Activated B cell treated with CpG ODN at 0.5 μM for 24 hours (primary cell): ENCODE measurements at regions not wholly inside any gene's neighbourhood (a gene's known extent, or its start where the extent isn't known, plus 50 kb on each side); places are given as distances from the start of the nearest gene placed in this dataset.

Experiments used
- ATAC-seq: fragments of 200-7000 bp; cut with Tn5 transposase; one replicate; pipeline ENCODE4 v1.10.0; 2021; ENCODE audit warnings: low read depth, mild to moderate bottlenecking, moderate library complexity
- CTCF ChIA-PET: fragments of 350-600 bp; sonication (Branson Sonifier 250); formaldehyde crosslinking; loops from one replicate; lab custom pipeline; 2021; ENCODE audit warnings: antibody characterized with exemption; lab: Charles Lee
- POLR2A ChIA-PET: fragments of 350-600 bp; sonication (Branson Sonifier 250); formaldehyde crosslinking; loops from one replicate; lab custom pipeline; 2021; ENCODE audit warnings: antibody characterized with exemption; lab: Charles Lee
- DNase-seq: peaks from one replicate; pipeline ENCODE4 v3.0.0; 2022
- H3K27ac Mint-ChIP-seq: one replicate; pipeline ENCODE4 v1.8.0; 2020; ENCODE audit warnings: mixed read lengths
- H3K27me3 Mint-ChIP-seq: one replicate; pipeline ENCODE4 v1.8.0; 2021; ENCODE audit warnings: mixed read lengths
- H3K36me3 Mint-ChIP-seq: one replicate; pipeline ENCODE4 v1.8.0; 2021; ENCODE audit warnings: low read depth, mixed read lengths
- H3K4me1 Mint-ChIP-seq: one replicate; pipeline ENCODE4 v1.8.0; 2021; ENCODE audit warnings: mixed read lengths
- H3K4me3 Mint-ChIP-seq: one replicate; pipeline ENCODE4 v1.8.0; 2020; ENCODE audit warnings: mild to moderate bottlenecking, mixed read lengths
- H3K9me3 Mint-ChIP-seq: one replicate; pipeline ENCODE4 v1.8.0; 2020; ENCODE audit warnings: mixed read lengths
- intact Hi-C: fragments of 100-400 bp; cut with micrococcal nuclease; formaldehyde crosslinking; loops from one replicate; pipeline ENCODE4 v1.15.1; 2024
- TF ChIP-seq, protein P1 (sequence below): fragments of 200-600 bp; IDR thresholded peaks from one replicate; pipeline ENCODE4 v1.8.0; 2022; ENCODE audit warnings: antibody characterized with exemption, mild to moderate bottlenecking

DNA sequence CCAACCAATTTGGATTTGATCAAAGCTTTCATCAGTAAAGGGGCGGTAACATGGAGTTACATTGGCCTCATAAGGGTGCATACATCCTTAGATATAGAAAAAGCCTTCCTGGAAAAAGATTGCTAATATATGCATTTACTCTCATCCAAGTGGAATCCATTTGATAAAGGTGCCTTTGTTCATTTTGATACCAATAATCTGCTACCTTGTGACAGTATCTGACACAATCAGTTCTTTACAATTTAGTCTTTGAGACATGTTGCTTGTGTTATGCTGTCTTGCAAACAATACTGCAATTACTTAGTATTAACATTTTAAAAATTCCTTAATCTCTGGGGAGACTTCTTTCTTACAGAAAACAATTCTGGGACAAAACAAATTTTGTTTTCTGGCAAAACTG is 654.4 kb upstream of the SLC35B3 start:
- H3K9me3 Mint-ChIP-seq, result no peaks in the 10 kb centered on the region
- ATAC-seq (no peak), DNase-seq (no peak)
- ChIA-PET CTCF (no interaction called here), POLR2A (no interaction called here)
- no peaks in the 10 kb centered on the region for H3K4me1 Mint-ChIP-seq
- no peak overlapping the region for H3K4me3 Mint-ChIP-seq
- intact Hi-C loops, result no loop called here
- no peaks in the 10 kb centered on the region for H3K27me3 Mint-ChIP-seq
- TF ChIP-seq, protein P1, sequence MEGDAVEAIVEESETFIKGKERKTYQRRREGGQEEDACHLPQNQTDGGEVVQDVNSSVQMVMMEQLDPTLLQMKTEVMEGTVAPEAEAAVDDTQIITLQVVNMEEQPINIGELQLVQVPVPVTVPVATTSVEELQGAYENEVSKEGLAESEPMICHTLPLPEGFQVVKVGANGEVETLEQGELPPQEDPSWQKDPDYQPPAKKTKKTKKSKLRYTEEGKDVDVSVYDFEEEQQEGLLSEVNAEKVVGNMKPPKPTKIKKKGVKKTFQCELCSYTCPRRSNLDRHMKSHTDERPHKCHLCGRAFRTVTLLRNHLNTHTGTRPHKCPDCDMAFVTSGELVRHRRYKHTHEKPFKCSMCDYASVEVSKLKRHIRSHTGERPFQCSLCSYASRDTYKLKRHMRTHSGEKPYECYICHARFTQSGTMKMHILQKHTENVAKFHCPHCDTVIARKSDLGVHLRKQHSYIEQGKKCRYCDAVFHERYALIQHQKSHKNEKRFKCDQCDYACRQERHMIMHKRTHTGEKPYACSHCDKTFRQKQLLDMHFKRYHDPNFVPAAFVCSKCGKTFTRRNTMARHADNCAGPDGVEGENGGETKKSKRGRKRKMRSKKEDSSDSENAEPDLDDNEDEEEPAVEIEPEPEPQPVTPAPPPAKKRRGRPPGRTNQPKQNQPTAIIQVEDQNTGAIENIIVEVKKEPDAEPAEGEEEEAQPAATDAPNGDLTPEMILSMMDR, result no peak
- H3K36me3 Mint-ChIP-seq, result no peaks in the 10 kb centered on the region
- H3K27ac Mint-ChIP-seq, result no peak overlapping the region

DNA sequence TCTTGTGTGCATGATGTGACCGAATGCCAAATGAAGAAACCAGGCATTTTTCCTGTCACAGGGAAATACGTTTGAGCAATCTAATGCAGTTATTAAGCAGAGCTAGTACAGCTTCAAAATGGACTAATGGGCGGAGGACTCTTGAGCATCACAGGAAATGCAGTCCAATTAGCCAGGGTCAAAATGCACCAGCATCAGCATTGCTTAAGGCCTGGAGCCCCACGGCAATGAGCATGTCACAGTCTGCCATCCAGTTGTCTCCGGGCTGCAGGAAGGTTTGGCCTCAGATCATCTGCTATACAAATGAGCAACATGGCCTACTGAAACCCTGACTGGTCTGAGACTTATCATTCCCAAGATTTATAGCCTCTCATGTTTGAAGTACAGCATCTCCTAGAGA is 652.1 kb upstream of the SLC35B3 start:
- no peaks in the 10 kb centered on the region for H3K27me3 Mint-ChIP-seq
- no peak overlapping the region for H3K4me3 Mint-ChIP-seq
- no peak overlapping the region for H3K27ac Mint-ChIP-seq
- TF ChIP-seq, protein P1, result no peak
- ChIA-PET CTCF (no interaction called here), POLR2A (no interaction called here)
- ATAC-seq (no peak), DNase-seq (no peak)
- H3K9me3 Mint-ChIP-seq, result no peaks in the 10 kb centered on the region
- no peaks in the 10 kb centered on the region for H3K36me3 Mint-ChIP-seq
- intact Hi-C loops, result no loop called here
- H3K4me1 Mint-ChIP-seq, result no peaks in the 10 kb centered on the region

DNA sequence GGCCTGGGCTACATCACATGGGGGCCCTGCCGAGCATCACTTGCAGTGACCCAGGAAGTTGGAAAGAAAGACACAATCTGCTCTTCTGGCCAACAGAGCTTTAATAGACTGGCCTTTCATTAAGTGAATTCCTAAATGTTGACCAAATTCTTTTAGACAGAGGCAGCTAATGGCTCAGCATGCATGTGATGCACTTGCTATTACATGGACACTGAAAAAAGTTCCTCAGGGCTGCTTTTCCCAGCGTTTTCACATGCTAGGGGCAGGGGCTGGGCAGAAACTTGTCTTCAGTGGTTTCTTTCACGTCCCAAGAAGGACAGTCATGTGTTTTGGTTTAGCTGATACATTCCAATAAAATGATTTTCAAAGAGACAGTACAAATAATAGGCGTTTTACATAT is 651.0 kb upstream of the SLC35B3 start:
- DNase-seq (no peak), ATAC-seq (no peak)
- H3K36me3 Mint-ChIP-seq, result no peaks in the 10 kb centered on the region
- intact Hi-C loops, result no loop called here
- no peak overlapping the region for H3K4me3 Mint-ChIP-seq
- H3K27ac Mint-ChIP-seq, result no peak overlapping the region
- POLR2A ChIA-PET, result no interaction called here
- H3K4me1 Mint-ChIP-seq, result no peaks in the 10 kb centered on the region
- CTCF ChIA-PET, result no interaction called here
- H3K27me3 Mint-ChIP-seq, result no peaks in the 10 kb centered on the region
- H3K9me3 Mint-ChIP-seq, result no peaks in the 10 kb centered on the region
- TF ChIP-seq, protein P1, result no peak

DNA sequence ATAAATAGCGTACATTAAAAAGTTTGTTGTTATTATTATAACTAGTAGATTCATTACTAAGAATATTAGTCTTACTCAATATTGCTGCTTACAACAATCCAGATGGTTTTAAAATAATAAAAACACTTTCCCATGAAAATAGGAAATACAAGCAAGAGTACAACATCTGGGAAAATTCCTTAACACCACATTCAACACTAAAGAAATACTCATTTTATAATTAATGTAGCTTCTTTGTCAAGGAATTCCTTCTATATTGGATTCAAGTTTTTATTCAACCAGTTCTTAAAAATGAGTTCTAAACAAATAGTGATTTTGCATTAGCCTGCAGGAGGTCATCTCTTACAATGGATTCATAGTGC is 650.3 kb upstream of the SLC35B3 start:
- no peaks in the 10 kb centered on the region for H3K36me3 Mint-ChIP-seq
- no peak for ATAC-seq
- no peak overlapping the region for H3K4me3 Mint-ChIP-seq
- no peaks in the 10 kb centered on the region for H3K27me3 Mint-ChIP-seq
- no peaks in the 10 kb centered on the region for H3K9me3 Mint-ChIP-seq
- H3K4me1 Mint-ChIP-seq, result no peaks in the 10 kb centered on the region
- ChIA-PET CTCF (no interaction called here), POLR2A (no interaction called here)
- intact Hi-C loops, result no loop called here
- TF ChIP-seq, protein P1, result no peak
- DNase-seq, result no peak
- H3K27ac Mint-ChIP-seq, result no peak overlapping the region

DNA sequence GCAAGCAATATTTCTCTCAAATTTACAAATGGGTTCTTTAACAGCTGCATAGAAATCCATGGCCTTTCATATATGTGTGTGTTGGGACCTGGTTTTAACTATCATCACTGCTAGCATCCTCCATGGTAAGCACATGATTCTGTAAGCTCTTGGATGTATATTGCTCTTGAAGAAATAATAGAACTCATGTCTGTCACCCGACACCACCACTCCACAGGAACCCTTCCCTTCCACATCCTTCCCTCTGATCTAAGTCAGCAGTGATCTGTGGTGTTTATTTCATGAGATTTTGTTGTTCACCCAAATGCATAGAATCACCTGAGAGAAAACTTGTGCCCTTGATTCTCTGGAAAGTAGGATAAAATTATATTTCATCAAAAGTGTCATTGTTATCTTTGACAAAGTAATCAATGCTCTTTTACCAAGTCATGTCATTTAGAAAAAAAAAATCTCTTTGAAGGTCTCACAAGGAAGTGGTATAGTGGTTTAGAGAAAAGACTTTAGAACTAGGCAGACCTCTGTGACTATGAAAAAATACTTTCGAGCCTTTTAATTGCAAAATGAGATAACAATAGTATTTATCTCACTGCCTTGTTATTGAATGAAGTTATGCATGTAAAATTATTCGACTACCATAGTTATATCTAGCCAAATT is 649.8 kb upstream of the SLC35B3 start:
- ChIA-PET POLR2A (no interaction called here), CTCF (no interaction called here)
- Mint-ChIP-seq H3K4me3 (no peak overlapping the region), H3K4me1 (no peaks in the 10 kb centered on the region), H3K36me3 (no peaks in the 10 kb centered on the region), H3K27me3 (no peaks in the 10 kb centered on the region), H3K9me3 (no peaks in the 10 kb centered on the region), H3K27ac (no peak overlapping the region)
- intact Hi-C loops, result no loop called here
- ATAC-seq (no peak), DNase-seq (no peak)
- TF ChIP-seq, protein P1, result no peak
